Neuronal stem cell (in vitro differentiated cells): ENCODE measurements at regions not wholly inside any gene's neighbourhood (a gene's known extent, or its start where the extent isn't known, plus 50 kb on each side); places are given as distances from the start of the nearest gene placed in this dataset.

ENCODE experiments used
- DNase-seq: peaks from one replicate; pipeline ENCODE4 v3.0.0-alpha.2; 2013; ENCODE audit warnings: low spot score
- H2AFZ ChIP-seq: one replicate; pipeline ENCODE4 v1.6.1; 2013; ENCODE audit warnings: mild to moderate bottlenecking, low read length, inconsistent platforms
- H2AK5ac ChIP-seq: 2 replicates; pipeline ENCODE4 v1.6.1; 2013; ENCODE audit warnings: low read depth, mild to moderate bottlenecking, inconsistent platforms, low read length, moderate library complexity, mixed read lengths
- H2BK120ac ChIP-seq: 2 replicates; pipeline ENCODE4 v1.6.1; 2013; ENCODE audit warnings: low read depth, mild to moderate bottlenecking, inconsistent platforms, low read length, moderate library complexity, mixed read lengths
- H2BK12ac ChIP-seq: one replicate; pipeline ENCODE4 v1.6.1; 2013; ENCODE audit warnings: low read length, inconsistent platforms
- H2BK15ac ChIP-seq: 2 replicates; pipeline ENCODE4 v1.6.1; 2013; ENCODE audit warnings: mild to moderate bottlenecking, low read length, inconsistent platforms, mixed read lengths
- H2BK5ac ChIP-seq: one replicate; pipeline ENCODE4 v1.6.1; 2013; ENCODE audit warnings: inconsistent platforms, mild to moderate bottlenecking, low read length, moderate library complexity
- H3K14ac ChIP-seq: one replicate; pipeline ENCODE4 v1.6.1; 2013; ENCODE audit warnings: low read length, inconsistent platforms
- H3K18ac ChIP-seq: 2 replicates; pipeline ENCODE4 v1.6.1; 2013; ENCODE audit warnings: low read length, inconsistent platforms
- H3K23ac ChIP-seq: 2 replicates; pipeline ENCODE4 v1.6.1; 2013; ENCODE audit warnings: low read depth, mild to moderate bottlenecking, mixed read lengths, low read length, inconsistent platforms; ENCODE audit not compliant: poor library complexity
- H3K27ac ChIP-seq: replicated peaks from 3 replicates; pipeline ENCODE4 v1.5.1; 2013; ENCODE audit warnings: low read length, inconsistent platforms
- H3K27me3 ChIP-seq, 3 experiments: 2 replicates each; pipeline ENCODE4 v1.6.1; 2013; ENCODE audit warnings: low read length in 3 of 3, mild to moderate bottlenecking in 2 of 3, inconsistent platforms in 1 of 3, low read depth in 1 of 3, mixed read lengths in 1 of 3, moderate library complexity in 1 of 3; ENCODE audit not compliant: control insufficient read depth in 3 of 3, insufficient read depth in 3 of 3
- H3K36me3 ChIP-seq, 2 donors: replicated peaks in 1 of 2; 2 replicates each; pipeline ENCODE4 v1.6.1; 2013; ENCODE audit warnings: low read length in 2 of 2; ENCODE audit not compliant: control insufficient read depth in 2 of 2, insufficient read depth in 2 of 2
- H3K4ac ChIP-seq: 2 replicates; pipeline ENCODE4 v1.6.1; 2013; ENCODE audit warnings: inconsistent platforms, mild to moderate bottlenecking, low read length, moderate library complexity
- H3K4me1 ChIP-seq, 2 donors: 1 replicate in 1 of 2; 2 replicates in 1 of 2; pipeline ENCODE4 v1.6.1; 2013; ENCODE audit warnings: low read length in 2 of 2, low read depth in 1 of 2; ENCODE audit not compliant: control insufficient read depth in 2 of 2, insufficient read depth in 1 of 2
- H3K4me2 ChIP-seq: one replicate; pipeline ENCODE4 v1.6.1; 2013; ENCODE audit warnings: mild to moderate bottlenecking, low read length, inconsistent platforms; ENCODE audit not compliant: insufficient read depth, poor library complexity, severe bottlenecking
- H3K4me3 ChIP-seq, 2 donors: 2 replicates each; pipeline ENCODE4 v1.5.1; 2013; ENCODE audit warnings: low read length in 2 of 2, mild to moderate bottlenecking in 2 of 2, inconsistent platforms in 1 of 2, moderate library complexity in 1 of 2
- H3K79me1 ChIP-seq: one replicate; pipeline ENCODE4 v1.6.1; 2013; ENCODE audit warnings: low read depth, mild to moderate bottlenecking, inconsistent platforms, low read length, moderate library complexity
- H3K9ac ChIP-seq: one replicate; pipeline ENCODE4 v1.6.1; 2013; ENCODE audit warnings: mild to moderate bottlenecking, low read depth, low read length, inconsistent platforms; ENCODE audit not compliant: poor library complexity
- H3K9me3 ChIP-seq, 2 donors: replicated peaks in 1 of 2; 2 replicates each; pipeline versions ENCODE3 to v1.6.1; 2013; ENCODE audit warnings: low read length in 2 of 2, mild to moderate bottlenecking in 2 of 2, inconsistent platforms in 1 of 2, low read depth in 1 of 2, mixed read lengths in 1 of 2, moderate library complexity in 1 of 2; ENCODE audit not compliant: control insufficient read depth in 2 of 2, insufficient read depth in 1 of 2
- H4K8ac ChIP-seq: one replicate; pipeline ENCODE4 v1.6.1; 2013; ENCODE audit warnings: low read depth, mild to moderate bottlenecking, inconsistent platforms, low read length, moderate library complexity
- H4K91ac ChIP-seq: one replicate; pipeline ENCODE4 v1.6.1; 2013; ENCODE audit warnings: low read length, low read depth, mild to moderate bottlenecking, inconsistent platforms; ENCODE audit not compliant: poor library complexity
- WGBS, 2 donors: extraction: QIAGEN DNeasy Blood & Tissue Kit; methylation state at CpG; one replicate each; pipeline ENCODE4 v1.1.7; 2013; ENCODE audit warnings: missing lambda C conversion rate in 2 of 2, mixed read lengths in 1 of 2; ENCODE audit not compliant: insufficient read length in 2 of 2, insufficient replicate concordance in 1 of 2; ENCODE audit errors: extremely low coverage in 2 of 2; 5-methylcytosine and 5-hydroxymethylcytosine counted together

- Histone ChIP-seq H2AFZ (no peak overlapping the region), H3K4ac (no peak overlapping the region), H3K4me1 (no peaks in the 10 kb centered on the region), H3K9ac (no peak overlapping the region), H3K4me2 (no peak overlapping the region), H4K8ac (no peak overlapping the region), H3K27me3 (no peaks in the 10 kb centered on the region), H2BK120ac (no peak overlapping the region), H3K27ac (no peak overlapping the region), H2BK15ac (no peak overlapping the region), H3K79me1 (no peaks in the 10 kb centered on the region), H3K4me3 (no peak overlapping the region), H2AK5ac (no peak overlapping the region), H3K23ac (no peak overlapping the region), H2BK5ac (no peak overlapping the region), H3K36me3 (no peaks in the 10 kb centered on the region), H2BK12ac (no peak overlapping the region), H3K9me3 (no peaks in the 10 kb centered on the region), H4K91ac (no peak overlapping the region), H3K18ac (no peak overlapping the region), H3K14ac (no peak overlapping the region)
- no CpG with 5 or more reads among the region's 2 CpGs for WGBS, 2 donors
- no peak for DNase-seq
Observed at GRCh38 chr13:31870511-31870910, 131.2 kb downstream of the RXFP2 start.

GRCh38 chr13:31873145-31873544 lies 133.8 kb downstream of the RXFP2 start:
- H3K4me2 ChIP-seq, result no peak overlapping the region
- H4K91ac ChIP-seq, result no peak overlapping the region
- H3K27me3 ChIP-seq, result no peaks in the 10 kb centered on the region
- H2AFZ ChIP-seq, result no peak overlapping the region
- no peak overlapping the region for H2BK5ac ChIP-seq
- no peak overlapping the region for H2BK12ac ChIP-seq
- no peak overlapping the region for H3K4me3 ChIP-seq
- H3K9me3 ChIP-seq, result no peaks in the 10 kb centered on the region
- no peak overlapping the region for H2BK15ac ChIP-seq
- H3K18ac ChIP-seq, result no peak overlapping the region
- DNase-seq, result no peak
- H4K8ac ChIP-seq, result no peak overlapping the region
- no peak overlapping the region for H2AK5ac ChIP-seq
- H3K23ac ChIP-seq, result no peak overlapping the region
- no peak overlapping the region for H3K9ac ChIP-seq
- H3K27ac ChIP-seq, result no peak overlapping the region
- H2BK120ac ChIP-seq, result no peak overlapping the region
- H3K36me3 ChIP-seq, result no peaks in the 10 kb centered on the region
- no peaks in the 10 kb centered on the region for H3K79me1 ChIP-seq
- H3K4ac ChIP-seq, result no peak overlapping the region
- H3K14ac ChIP-seq, result no peak overlapping the region
- WGBS, 2 donors, result no CpG with 5 or more reads among the region's 2 CpGs
- H3K4me1 ChIP-seq, result no peaks in the 10 kb centered on the region

DNA sequence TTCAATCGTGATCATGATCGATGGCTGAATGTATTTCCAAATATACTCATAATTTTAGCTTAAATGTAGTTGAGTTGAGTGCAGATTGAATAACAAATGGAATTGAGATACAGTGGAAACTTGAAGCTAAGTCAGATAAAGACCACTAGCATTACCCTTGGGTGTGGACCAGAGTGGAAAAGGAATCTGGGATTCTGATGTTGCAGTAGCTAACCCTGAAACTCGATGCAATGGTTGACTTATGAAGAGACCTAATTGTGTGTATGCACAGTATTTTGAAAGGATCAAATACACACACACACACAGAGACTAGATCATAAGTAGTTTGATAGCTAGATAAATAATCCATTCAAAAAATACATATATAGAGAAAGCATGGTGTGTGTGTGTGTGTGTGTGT lies 135.8 kb downstream of the RXFP2 start:
- no peak for DNase-seq
- no peak overlapping the region for H2AK5ac ChIP-seq
- H3K18ac ChIP-seq, result no peak overlapping the region
- H3K23ac ChIP-seq, result no peak overlapping the region
- WGBS, 2 donors, result no CpG with 5 or more reads among the region's 3 CpGs
- H2BK120ac ChIP-seq, result no peak overlapping the region
- no peak overlapping the region for H2BK15ac ChIP-seq
- no peaks in the 10 kb centered on the region for H3K9me3 ChIP-seq
- no peak overlapping the region for H3K4me2 ChIP-seq
- H3K36me3 ChIP-seq, result no peaks in the 10 kb centered on the region
- H3K14ac ChIP-seq, result no peak overlapping the region
- no peak overlapping the region for H4K91ac ChIP-seq
- H3K27ac ChIP-seq, result no peak overlapping the region
- H2BK5ac ChIP-seq, result no peak overlapping the region
- no peak overlapping the region for H3K4ac ChIP-seq
- no peak overlapping the region for H2AFZ ChIP-seq
- H4K8ac ChIP-seq, result no peak overlapping the region
- no peak overlapping the region for H3K9ac ChIP-seq
- H3K4me3 ChIP-seq, result no peak overlapping the region
- H2BK12ac ChIP-seq, result no peak overlapping the region
- H3K79me1 ChIP-seq, result no peaks in the 10 kb centered on the region
- H3K27me3 ChIP-seq, result no peaks in the 10 kb centered on the region
- no peaks in the 10 kb centered on the region for H3K4me1 ChIP-seq

- no peak for DNase-seq
Observed at GRCh38 chr13:31878052-31878451, 138.7 kb downstream of the RXFP2 start.

More at GRCh38 chr13:31878052-31878451, 138.7 kb downstream of the RXFP2 start:
- Histone ChIP-seq H3K4me3 (no peak overlapping the region), H3K9ac (no peak overlapping the region), H2BK120ac (no peak overlapping the region), H3K14ac (no peak overlapping the region), H3K4ac (no peak overlapping the region), H3K9me3 (no peaks in the 10 kb centered on the region), H2AK5ac (no peak overlapping the region), H3K23ac (no peak overlapping the region), H3K27me3 (no peaks in the 10 kb centered on the region), H3K4me2 (no peak overlapping the region), H4K91ac (no peak overlapping the region), H2BK5ac (no peak overlapping the region), H2BK15ac (no peak overlapping the region), H4K8ac (no peak overlapping the region), H3K18ac (no peak overlapping the region), H3K4me1 (peaks cover 0 to 2% of the 10 kb centered on the region in 2 donors), H3K27ac (no peak overlapping the region), H2AFZ (no peak overlapping the region), H3K79me1 (no peaks in the 10 kb centered on the region), H3K36me3 (no peaks in the 10 kb centered on the region), H2BK12ac (no peak overlapping the region)
- WGBS, 2 donors, result no CpG with 5 or more reads among the region's 1 CpG
